ENCODE measurements at regions not wholly inside any gene's neighbourhood (a gene's known extent, or its start where the extent isn't known, plus 50 kb on each side); places are given as distances from the start of the nearest gene placed in this dataset.

GRCh38 chr6:45800911-45801310 is 214.7 kb downstream of the CLIC5 start:
- TF ChIP-seq EZH2 (optimal IDR thresholded peaks at IDR 0.05; ENCODE audit: low read depth, low read length) (no peak), EZH2phosphoT487 (IDR thresholded peaks at IDR 0.05; ENCODE audit: low read length) (no peak)
- TF ChIP-seq, protein P1, sequence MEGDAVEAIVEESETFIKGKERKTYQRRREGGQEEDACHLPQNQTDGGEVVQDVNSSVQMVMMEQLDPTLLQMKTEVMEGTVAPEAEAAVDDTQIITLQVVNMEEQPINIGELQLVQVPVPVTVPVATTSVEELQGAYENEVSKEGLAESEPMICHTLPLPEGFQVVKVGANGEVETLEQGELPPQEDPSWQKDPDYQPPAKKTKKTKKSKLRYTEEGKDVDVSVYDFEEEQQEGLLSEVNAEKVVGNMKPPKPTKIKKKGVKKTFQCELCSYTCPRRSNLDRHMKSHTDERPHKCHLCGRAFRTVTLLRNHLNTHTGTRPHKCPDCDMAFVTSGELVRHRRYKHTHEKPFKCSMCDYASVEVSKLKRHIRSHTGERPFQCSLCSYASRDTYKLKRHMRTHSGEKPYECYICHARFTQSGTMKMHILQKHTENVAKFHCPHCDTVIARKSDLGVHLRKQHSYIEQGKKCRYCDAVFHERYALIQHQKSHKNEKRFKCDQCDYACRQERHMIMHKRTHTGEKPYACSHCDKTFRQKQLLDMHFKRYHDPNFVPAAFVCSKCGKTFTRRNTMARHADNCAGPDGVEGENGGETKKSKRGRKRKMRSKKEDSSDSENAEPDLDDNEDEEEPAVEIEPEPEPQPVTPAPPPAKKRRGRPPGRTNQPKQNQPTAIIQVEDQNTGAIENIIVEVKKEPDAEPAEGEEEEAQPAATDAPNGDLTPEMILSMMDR (IDR thresholded peaks at IDR 0.05; ENCODE audit: low read length) = no peak
